ENCODE measurements at regions not wholly inside any gene's neighbourhood (a gene's known extent, or its start where the extent isn't known, plus 50 kb on each side); places are given as distances from the start of the nearest gene placed in this dataset.

DNA sequence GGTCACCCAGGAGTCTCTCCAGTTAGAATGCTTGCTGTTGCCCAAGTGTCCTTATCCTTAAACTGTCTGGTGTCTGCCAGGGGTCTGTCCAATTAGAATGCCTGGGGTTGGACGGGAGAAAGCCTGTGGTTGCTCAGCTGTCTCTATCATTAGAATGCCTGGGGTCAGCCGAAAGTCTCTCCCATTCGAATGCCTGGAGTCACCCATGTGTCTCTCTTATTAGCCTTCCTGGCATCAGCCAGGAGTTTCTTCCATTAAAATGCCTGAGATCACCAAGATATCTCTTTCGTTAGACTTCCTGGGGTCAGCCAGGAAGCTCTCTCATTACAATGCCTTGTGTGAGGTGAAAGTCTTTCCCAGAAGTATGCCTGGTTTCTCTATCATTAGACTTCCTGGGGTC lies 1521.0 kb downstream of the UQCRFS1 start:
- no peak for DNase-seq (ENCODE audit: low spot score)
- no peak overlapping the region for H3K4me3 ChIP-seq
- TF ChIP-seq, protein P1, sequence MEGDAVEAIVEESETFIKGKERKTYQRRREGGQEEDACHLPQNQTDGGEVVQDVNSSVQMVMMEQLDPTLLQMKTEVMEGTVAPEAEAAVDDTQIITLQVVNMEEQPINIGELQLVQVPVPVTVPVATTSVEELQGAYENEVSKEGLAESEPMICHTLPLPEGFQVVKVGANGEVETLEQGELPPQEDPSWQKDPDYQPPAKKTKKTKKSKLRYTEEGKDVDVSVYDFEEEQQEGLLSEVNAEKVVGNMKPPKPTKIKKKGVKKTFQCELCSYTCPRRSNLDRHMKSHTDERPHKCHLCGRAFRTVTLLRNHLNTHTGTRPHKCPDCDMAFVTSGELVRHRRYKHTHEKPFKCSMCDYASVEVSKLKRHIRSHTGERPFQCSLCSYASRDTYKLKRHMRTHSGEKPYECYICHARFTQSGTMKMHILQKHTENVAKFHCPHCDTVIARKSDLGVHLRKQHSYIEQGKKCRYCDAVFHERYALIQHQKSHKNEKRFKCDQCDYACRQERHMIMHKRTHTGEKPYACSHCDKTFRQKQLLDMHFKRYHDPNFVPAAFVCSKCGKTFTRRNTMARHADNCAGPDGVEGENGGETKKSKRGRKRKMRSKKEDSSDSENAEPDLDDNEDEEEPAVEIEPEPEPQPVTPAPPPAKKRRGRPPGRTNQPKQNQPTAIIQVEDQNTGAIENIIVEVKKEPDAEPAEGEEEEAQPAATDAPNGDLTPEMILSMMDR (IDR thresholded peaks at IDR 0.05): no peak
- H3K27ac ChIP-seq: no peak overlapping the region

DNA sequence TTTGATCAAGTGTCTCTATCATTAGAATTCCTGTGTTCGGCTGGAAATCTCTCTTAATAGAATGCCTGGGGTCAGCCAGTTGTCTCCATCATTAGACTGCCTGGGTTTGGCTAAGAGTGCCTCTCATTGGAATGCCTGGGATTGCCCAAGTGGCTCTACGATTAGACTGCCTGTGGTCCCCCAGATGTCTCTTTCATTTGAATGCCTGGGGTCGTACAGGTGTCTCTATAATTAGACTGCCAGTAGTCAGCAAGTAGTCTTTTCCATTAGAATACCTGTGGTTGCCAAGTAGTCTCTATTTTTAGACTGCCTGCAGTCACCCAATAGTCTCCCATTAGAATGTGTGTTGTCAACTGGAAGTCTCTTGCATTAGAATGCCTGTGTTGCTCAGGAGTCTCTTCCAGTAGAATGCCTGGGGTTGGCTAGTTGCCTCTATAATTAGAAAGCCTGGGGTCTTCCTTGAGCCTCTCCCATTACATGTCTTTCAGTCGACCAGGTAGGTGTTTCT lies 1523.2 kb downstream of the UQCRFS1 start:
- DNase-seq (ENCODE audit: low spot score): no peak
- TF ChIP-seq, protein P1 (IDR thresholded peaks at IDR 0.05): no peak
- Histone ChIP-seq H3K27ac (no peak overlapping the region), H3K4me3 (no peak overlapping the region)

DNA sequence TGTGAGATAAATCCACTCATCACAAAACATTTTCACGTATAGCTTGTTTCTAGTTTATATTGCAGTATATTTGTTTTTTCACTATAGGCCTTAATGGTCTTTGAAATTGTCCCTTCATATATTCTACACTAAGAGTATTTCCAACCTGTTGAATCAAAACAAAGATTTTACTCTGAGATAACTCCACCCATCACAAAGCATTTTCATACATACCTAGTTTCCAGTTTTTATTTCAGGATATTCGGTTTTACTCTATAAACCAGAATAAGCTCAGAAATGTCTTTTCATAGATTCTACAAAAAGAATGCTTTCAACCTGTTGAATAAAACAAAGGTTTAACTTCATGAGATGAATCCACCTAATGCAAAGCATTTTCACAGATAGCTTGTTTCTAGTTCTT lies 1528.7 kb downstream of the UQCRFS1 start:
- Histone ChIP-seq H3K27ac (no peak overlapping the region), H3K4me3 (no peak overlapping the region)
- DNase-seq (ENCODE audit: low spot score): no peak
- TF ChIP-seq, protein P1 (IDR thresholded peaks at IDR 0.05): no peak

DNA sequence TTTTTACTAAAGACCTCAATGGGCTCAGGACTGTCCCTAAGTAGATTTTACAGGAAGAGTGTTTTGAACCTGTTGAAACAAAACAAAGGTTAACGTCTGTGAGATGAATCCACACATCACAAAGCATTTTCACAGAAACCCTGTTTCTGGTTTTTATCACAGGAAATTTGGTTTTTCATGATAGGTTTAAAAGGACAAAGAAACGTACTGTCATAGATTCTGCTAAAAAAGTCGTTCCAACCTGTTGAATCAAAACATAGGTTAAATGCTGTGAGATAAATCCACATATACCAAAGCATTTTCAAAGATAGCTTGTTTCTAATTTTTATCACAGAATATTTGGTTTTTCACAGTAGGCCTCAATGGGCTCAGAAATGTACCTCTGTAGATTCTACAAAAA lies 1531.0 kb downstream of the UQCRFS1 start:
- Histone ChIP-seq H3K27ac (no peak overlapping the region), H3K4me3 (no peak overlapping the region)
- no peak for DNase-seq (ENCODE audit: low spot score)
- TF ChIP-seq, protein P1 (IDR thresholded peaks at IDR 0.05): no peak

DNA sequence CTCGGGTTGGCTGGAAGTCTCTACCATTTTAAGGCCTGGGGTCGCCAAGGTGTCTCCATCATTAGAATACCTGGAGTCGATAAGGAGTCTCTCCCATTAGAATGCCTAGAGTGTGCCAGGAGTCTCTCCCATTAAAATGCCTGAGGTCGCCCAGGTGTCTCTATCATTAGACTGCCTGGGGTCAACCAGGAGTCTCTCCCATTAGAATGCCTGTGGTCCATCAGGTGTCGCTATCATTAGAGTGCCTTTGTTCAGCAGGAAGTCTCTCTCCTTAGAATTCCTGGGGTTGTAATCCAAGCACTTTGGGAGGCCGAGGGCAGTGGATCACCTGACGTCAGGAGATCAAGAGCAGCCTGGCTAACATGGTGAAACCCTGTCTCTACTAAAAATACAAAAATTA lies 1533.0 kb downstream of the UQCRFS1 start:
- H3K27ac ChIP-seq: no peak overlapping the region
- H3K4me3 ChIP-seq: no peak overlapping the region
- TF ChIP-seq, protein P1 (IDR thresholded peaks at IDR 0.05): no peak
- DNase-seq (ENCODE audit: low spot score): peak; percentile 8

DNA sequence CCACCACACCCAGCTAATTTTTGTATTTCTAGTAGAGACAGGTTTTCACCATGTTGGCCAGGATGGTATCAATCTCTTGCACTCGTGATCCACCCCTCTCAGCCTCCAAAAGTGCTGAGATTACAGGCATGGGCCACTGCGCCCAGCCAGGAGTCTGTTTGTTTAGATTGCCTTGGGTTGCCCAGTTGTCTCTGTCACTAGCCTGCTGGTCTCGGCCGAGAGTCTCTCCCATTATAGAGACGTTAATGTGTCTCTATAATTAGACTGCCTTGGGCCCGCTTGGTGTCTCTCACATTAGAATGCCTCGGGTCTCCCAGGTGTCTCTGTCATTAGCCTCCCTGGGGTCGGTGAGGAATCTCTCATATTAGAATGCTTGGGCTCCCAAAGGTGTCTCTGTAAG lies 1533.6 kb downstream of the UQCRFS1 start:
- Histone ChIP-seq H3K27ac (no peak overlapping the region), H3K4me3 (no peak overlapping the region)
- TF ChIP-seq, protein P1 (IDR thresholded peaks at IDR 0.05): no peak
- peak; percentile 11 for DNase-seq (ENCODE audit: low spot score)

DNA sequence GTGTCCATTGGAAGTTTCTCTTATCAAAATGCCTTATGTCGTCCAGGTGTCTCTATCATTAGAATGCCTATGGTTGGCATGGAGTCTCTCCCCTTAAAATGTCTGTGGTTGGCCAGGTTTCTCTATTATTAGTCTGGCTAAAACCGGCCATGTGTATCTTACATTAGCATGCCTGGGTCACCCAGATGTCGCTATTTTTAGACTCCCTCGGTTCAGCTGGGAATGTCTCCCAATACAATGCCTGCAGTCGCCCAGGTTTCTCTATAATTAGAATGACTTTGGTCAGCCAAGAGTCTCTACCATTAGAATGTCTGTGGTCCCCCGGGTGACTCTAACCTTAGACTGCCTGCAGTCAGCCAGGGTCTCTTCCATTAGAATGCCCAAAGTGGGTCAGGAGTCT lies 1536.1 kb downstream of the UQCRFS1 start:
- TF ChIP-seq, protein P1 (IDR thresholded peaks at IDR 0.05): no peak
- no peak for DNase-seq (ENCODE audit: low spot score)
- Histone ChIP-seq H3K4me3 (no peak overlapping the region), H3K27ac (no peak overlapping the region)

Measured in coronary artery (tissue), 2 donors.